DOHH2 (cell line): ENCODE measurements at regions not wholly inside any gene's neighbourhood (a gene's known extent, or its start where the extent isn't known, plus 50 kb on each side); places are given as distances from the start of the nearest gene placed in this dataset.

Source experiments
- EZH2phosphoT487 ChIP-seq: fragments of 200-600 bp; sonication (generic); IDR thresholded peaks from 2 replicates; pipeline ENCODE4 v1.6.1; 2017; ENCODE audit warnings: borderline replicate concordance, mild to moderate bottlenecking, antibody characterized with exemption, low read length, moderate library complexity, mixed read lengths
- TF ChIP-seq, protein P1 (sequence below): fragments of 200-600 bp; sonication (generic); IDR thresholded peaks from one replicate; pipeline ENCODE4 v1.5.1; 2014; ENCODE audit warnings: antibody characterized with exemption, mild to moderate bottlenecking, low read depth, low read length; ENCODE audit not compliant: poor library complexity, severe bottlenecking

GRCh38 chr10:108184114-108184513, 1019.6 kb upstream of the SORCS1 start:
- TF ChIP-seq, protein P1, sequence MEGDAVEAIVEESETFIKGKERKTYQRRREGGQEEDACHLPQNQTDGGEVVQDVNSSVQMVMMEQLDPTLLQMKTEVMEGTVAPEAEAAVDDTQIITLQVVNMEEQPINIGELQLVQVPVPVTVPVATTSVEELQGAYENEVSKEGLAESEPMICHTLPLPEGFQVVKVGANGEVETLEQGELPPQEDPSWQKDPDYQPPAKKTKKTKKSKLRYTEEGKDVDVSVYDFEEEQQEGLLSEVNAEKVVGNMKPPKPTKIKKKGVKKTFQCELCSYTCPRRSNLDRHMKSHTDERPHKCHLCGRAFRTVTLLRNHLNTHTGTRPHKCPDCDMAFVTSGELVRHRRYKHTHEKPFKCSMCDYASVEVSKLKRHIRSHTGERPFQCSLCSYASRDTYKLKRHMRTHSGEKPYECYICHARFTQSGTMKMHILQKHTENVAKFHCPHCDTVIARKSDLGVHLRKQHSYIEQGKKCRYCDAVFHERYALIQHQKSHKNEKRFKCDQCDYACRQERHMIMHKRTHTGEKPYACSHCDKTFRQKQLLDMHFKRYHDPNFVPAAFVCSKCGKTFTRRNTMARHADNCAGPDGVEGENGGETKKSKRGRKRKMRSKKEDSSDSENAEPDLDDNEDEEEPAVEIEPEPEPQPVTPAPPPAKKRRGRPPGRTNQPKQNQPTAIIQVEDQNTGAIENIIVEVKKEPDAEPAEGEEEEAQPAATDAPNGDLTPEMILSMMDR, result no peak
- no peak for TF ChIP-seq EZH2phosphoT487
